ENCODE measurements at regions not wholly inside any gene's neighbourhood (a gene's known extent, or its start where the extent isn't known, plus 50 kb on each side); places are given as distances from the start of the nearest gene placed in this dataset.

DNA sequence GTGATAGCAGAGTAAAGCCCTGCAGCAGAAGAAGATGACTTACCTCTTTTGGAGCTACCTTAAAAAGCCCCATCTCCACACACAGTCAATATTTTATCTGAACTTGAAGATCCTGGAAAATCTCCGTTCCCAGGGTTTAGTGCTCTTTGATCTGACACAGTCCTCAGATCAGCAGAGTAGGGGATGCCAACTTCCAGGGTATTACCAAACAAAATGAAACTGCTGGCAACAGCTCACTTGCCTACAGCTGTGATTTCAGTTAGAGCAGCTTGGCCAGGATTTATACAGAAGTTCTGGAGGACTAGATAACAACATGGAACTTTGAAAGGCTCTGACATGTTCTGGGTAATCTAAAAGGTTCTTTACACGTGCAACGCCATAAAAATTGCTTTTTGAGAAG, 1537.8 kb upstream of the ACO1 start:
- H3K27ac ChIP-seq (ENCODE audit: low read depth, low read length, poor library complexity, severe bottlenecking) = no peak overlapping the region
- no peaks in the 10 kb centered on the region for H3F3A ChIP-seq (ENCODE audit: insufficient read depth, low read length)
- H3K4me3 ChIP-seq (ENCODE audit: low read depth, low read length, poor library complexity, severe bottlenecking) = no peak overlapping the region
- no peaks in the 10 kb centered on the region for H3K4me1 ChIP-seq (ENCODE audit: insufficient read depth, low read length, severe bottlenecking)
- no peaks in the 10 kb centered on the region for H4K20me1 ChIP-seq (ENCODE audit: insufficient read depth, low read length)
- H3K9me3 ChIP-seq (ENCODE audit: low read length) = no peaks in the 10 kb centered on the region
- H2AFZ ChIP-seq (ENCODE audit: low read length) = no peak overlapping the region
- TF ChIP-seq EZH2 (IDR thresholded peaks at IDR 0.05; ENCODE audit: borderline replicate concordance, low read length) = no peak
- TF ChIP-seq, protein P1, sequence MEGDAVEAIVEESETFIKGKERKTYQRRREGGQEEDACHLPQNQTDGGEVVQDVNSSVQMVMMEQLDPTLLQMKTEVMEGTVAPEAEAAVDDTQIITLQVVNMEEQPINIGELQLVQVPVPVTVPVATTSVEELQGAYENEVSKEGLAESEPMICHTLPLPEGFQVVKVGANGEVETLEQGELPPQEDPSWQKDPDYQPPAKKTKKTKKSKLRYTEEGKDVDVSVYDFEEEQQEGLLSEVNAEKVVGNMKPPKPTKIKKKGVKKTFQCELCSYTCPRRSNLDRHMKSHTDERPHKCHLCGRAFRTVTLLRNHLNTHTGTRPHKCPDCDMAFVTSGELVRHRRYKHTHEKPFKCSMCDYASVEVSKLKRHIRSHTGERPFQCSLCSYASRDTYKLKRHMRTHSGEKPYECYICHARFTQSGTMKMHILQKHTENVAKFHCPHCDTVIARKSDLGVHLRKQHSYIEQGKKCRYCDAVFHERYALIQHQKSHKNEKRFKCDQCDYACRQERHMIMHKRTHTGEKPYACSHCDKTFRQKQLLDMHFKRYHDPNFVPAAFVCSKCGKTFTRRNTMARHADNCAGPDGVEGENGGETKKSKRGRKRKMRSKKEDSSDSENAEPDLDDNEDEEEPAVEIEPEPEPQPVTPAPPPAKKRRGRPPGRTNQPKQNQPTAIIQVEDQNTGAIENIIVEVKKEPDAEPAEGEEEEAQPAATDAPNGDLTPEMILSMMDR (IDR thresholded peaks at IDR 0.05; ENCODE audit: low read length) = no peak
- H3K9me2 ChIP-seq (ENCODE audit: low read depth, low read length) = no peaks in the 10 kb centered on the region
- no peak overlapping the region for H3K9ac ChIP-seq (ENCODE audit: low read length)
- no peaks in the 10 kb centered on the region for H3K27me3 ChIP-seq (ENCODE audit: insufficient read depth, low read length)
- no peaks in the 10 kb centered on the region for H3K36me3 ChIP-seq (ENCODE audit: insufficient read depth, low read length)
- H3K79me2 ChIP-seq (ENCODE audit: insufficient read depth, low read length) = no peaks in the 10 kb centered on the region
- no peak overlapping the region for H3K4me2 ChIP-seq (ENCODE audit: low read length)

DNA sequence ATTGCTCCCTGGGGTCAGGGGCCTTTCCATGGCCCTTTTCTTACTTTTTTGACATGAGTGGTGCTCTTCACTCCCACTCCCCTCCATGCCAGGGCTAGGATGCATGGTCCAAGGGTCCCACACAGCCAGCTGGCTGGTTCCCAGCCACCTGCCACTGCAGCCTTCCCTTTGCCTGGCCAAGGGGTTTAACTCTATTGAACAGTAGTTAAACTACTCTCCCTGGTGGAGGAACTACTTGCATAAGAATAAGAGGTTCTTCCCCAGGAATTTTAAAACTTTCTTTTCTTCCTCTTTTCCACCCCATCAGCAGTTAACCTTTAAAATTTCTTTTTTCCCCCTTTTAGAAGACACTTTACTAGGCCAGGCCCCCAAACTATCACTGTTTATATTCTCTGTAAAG, 1532.8 kb upstream of the ACO1 start:
- no peak overlapping the region for H3K4me3 ChIP-seq (ENCODE audit: low read depth, low read length, poor library complexity, severe bottlenecking)
- H4K20me1 ChIP-seq (ENCODE audit: insufficient read depth, low read length) = no peaks in the 10 kb centered on the region
- no peaks in the 10 kb centered on the region for H3K79me2 ChIP-seq (ENCODE audit: insufficient read depth, low read length)
- H3K9me3 ChIP-seq (ENCODE audit: low read length) = no peaks in the 10 kb centered on the region
- H3K27me3 ChIP-seq (ENCODE audit: insufficient read depth, low read length) = no peaks in the 10 kb centered on the region
- no peaks in the 10 kb centered on the region for H3K4me1 ChIP-seq (ENCODE audit: insufficient read depth, low read length, severe bottlenecking)
- no peak overlapping the region for H3K4me2 ChIP-seq (ENCODE audit: low read length)
- no peaks in the 10 kb centered on the region for H3F3A ChIP-seq (ENCODE audit: insufficient read depth, low read length)
- TF ChIP-seq, protein P1 (IDR thresholded peaks at IDR 0.05; ENCODE audit: low read length) = no peak
- no peak for TF ChIP-seq EZH2 (IDR thresholded peaks at IDR 0.05; ENCODE audit: borderline replicate concordance, low read length)
- H3K36me3 ChIP-seq (ENCODE audit: insufficient read depth, low read length) = no peaks in the 10 kb centered on the region
- no peak overlapping the region for H3K27ac ChIP-seq (ENCODE audit: low read depth, low read length, poor library complexity, severe bottlenecking)
- H3K9ac ChIP-seq (ENCODE audit: low read length) = no peak overlapping the region
- H3K9me2 ChIP-seq (ENCODE audit: low read depth, low read length) = no peaks in the 10 kb centered on the region
- H2AFZ ChIP-seq (ENCODE audit: low read length) = no peak overlapping the region

DNA sequence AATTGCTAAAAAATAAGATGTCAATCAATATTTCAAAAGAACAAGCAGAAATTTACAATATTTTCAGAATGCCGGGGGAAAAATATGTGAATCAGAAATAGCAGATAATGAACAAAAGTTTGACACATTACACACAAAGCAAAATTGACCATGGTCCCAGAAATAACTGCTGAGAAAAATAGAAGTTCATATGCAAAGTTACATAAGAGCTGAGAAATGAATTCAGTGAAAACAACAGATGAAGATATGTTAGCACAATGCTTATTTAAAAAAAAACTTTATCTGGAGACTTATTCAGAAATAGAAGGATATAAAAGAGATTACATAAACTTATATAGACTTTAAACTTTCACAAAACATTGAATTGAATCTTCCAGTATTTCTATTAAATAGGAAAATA, 1483.7 kb upstream of the ACO1 start:
- Histone ChIP-seq H3K9me3 (ENCODE audit: low read length) (no peaks in the 10 kb centered on the region), H3K9me2 (ENCODE audit: low read depth, low read length) (no peaks in the 10 kb centered on the region), H4K20me1 (ENCODE audit: insufficient read depth, low read length) (no peaks in the 10 kb centered on the region)

More for the DNA sequence above, 1483.7 kb upstream of the ACO1 start:
- no peaks in the 10 kb centered on the region for H3K79me2 ChIP-seq (ENCODE audit: insufficient read depth, low read length)
- H3K27me3 ChIP-seq (ENCODE audit: insufficient read depth, low read length) = no peaks in the 10 kb centered on the region
- no peak overlapping the region for H3K4me3 ChIP-seq (ENCODE audit: low read depth, low read length, poor library complexity, severe bottlenecking)
- no peaks in the 10 kb centered on the region for H3K4me1 ChIP-seq (ENCODE audit: insufficient read depth, low read length, severe bottlenecking)
- no peak overlapping the region for H3K9ac ChIP-seq (ENCODE audit: low read length)
- no peak overlapping the region for H2AFZ ChIP-seq (ENCODE audit: low read length)
- TF ChIP-seq, protein P1 (IDR thresholded peaks at IDR 0.05; ENCODE audit: low read length) = no peak
- TF ChIP-seq EZH2 (IDR thresholded peaks at IDR 0.05; ENCODE audit: borderline replicate concordance, low read length) = no peak
- no peaks in the 10 kb centered on the region for H3K36me3 ChIP-seq (ENCODE audit: insufficient read depth, low read length)
- H3K27ac ChIP-seq (ENCODE audit: low read depth, low read length, poor library complexity, severe bottlenecking) = no peak overlapping the region
- H3K4me2 ChIP-seq (ENCODE audit: low read length) = no peak overlapping the region
- no peaks in the 10 kb centered on the region for H3F3A ChIP-seq (ENCODE audit: insufficient read depth, low read length)
